ENCODE measurements at regions not wholly inside any gene's neighbourhood (a gene's known extent, or its start where the extent isn't known, plus 50 kb on each side); places are given as distances from the start of the nearest gene placed in this dataset.

DNA sequence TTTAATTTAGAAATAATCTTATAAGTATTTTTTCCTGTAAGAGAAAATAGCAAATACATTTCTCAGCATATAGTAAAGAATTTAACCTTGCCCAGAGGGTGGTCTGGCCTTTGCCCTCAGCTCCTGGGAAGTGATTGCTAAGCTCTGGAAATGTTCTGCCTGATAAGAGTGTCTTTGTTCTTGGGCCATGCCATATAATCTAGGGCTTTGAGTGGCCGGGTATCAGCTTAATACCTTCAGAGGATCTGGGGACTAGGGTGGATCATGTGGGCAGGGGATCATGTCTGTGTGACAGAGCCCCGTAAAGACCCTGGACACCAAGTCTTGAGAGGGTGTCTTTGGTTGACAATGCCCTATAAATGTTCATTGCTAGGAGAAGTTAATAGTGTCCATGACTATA, 1032.4 kb upstream of the MIR17HG start:
- Histone ChIP-seq H3K27ac (ENCODE audit: low read depth, low read length) (no peak overlapping the region), H3K36me3 (ENCODE audit: control insufficient read depth in 1 of 2, insufficient read depth in 2 of 2, low read length in 2 of 2) (no peaks in the 10 kb centered on the region), H3K14ac (ENCODE audit: low read length) (no peak overlapping the region), H2BK5ac (ENCODE audit: low read depth, low read length, poor library complexity) (no peak overlapping the region), H3K27me3 (ENCODE audit: insufficient read depth, low read length) (no peaks in the 10 kb centered on the region), H3K18ac (ENCODE audit: low read length) (no peak overlapping the region), H3K79me1 (ENCODE audit: low read length) (peaks cover 3% of the 10 kb centered on the region), H3K4me2 (ENCODE audit: low read length) (no peak overlapping the region), H3K23ac (ENCODE audit: low read length) (no peak overlapping the region), H3K9ac (ENCODE audit: low read length) (no peak overlapping the region), H2BK120ac (ENCODE audit: insufficient read depth, low read length, poor library complexity) (no peak overlapping the region), H4K8ac (ENCODE audit: low read depth, low read length) (no peak overlapping the region), H2AK5ac (ENCODE audit: low read length) (no peak overlapping the region), H3K4me1 (ENCODE audit: control insufficient read depth in 1 of 2, insufficient read depth in 2 of 2, low read length in 2 of 2) (peaks cover 0 to 3% of the 10 kb centered on the region in 2 experiments), H2AFZ (ENCODE audit: insufficient read depth, low read length, poor library complexity) (no peak overlapping the region), H2BK12ac (ENCODE audit: low read length) (no peak overlapping the region), H4K12ac (ENCODE audit: low read depth, low read length) (no peak overlapping the region), H3K4me3 (ENCODE audit: low read depth, low read length) (no peak overlapping the region), H3K4ac (ENCODE audit: low read depth, low read length) (no peak overlapping the region), H3K9me3 (ENCODE audit: insufficient read depth, low read depth, low read length) (no peaks in the 10 kb centered on the region), H4K91ac (ENCODE audit: low read depth, low read length) (no peak overlapping the region), H3K79me2 (ENCODE audit: control insufficient read depth, insufficient read depth, low read length, poor library complexity) (no peaks in the 10 kb centered on the region)
- no peak for DNase-seq
- no CpG with 5 or more reads among the region's 2 CpGs for WGBS (ENCODE audit: extremely low coverage, insufficient coverage, insufficient read length)

- H3K4ac ChIP-seq (ENCODE audit: low read depth, low read length): no peak overlapping the region
- no peak overlapping the region for H3K27ac ChIP-seq (ENCODE audit: low read depth, low read length)
- no peak for DNase-seq
- no peak overlapping the region for H3K18ac ChIP-seq (ENCODE audit: low read length)
- no peak overlapping the region for H2BK120ac ChIP-seq (ENCODE audit: insufficient read depth, low read length, poor library complexity)
- no peaks in the 10 kb centered on the region for H3K27me3 ChIP-seq (ENCODE audit: insufficient read depth, low read length)
- no CpG with 5 or more reads among the region's 4 CpGs for WGBS (ENCODE audit: extremely low coverage, insufficient coverage, insufficient read length)
- H3K9me3 ChIP-seq (ENCODE audit: insufficient read depth, low read depth, low read length): no peaks in the 10 kb centered on the region
- H3K36me3 ChIP-seq (ENCODE audit: control insufficient read depth in 1 of 2, insufficient read depth in 2 of 2, low read length in 2 of 2): no peaks in the 10 kb centered on the region
- H4K8ac ChIP-seq (ENCODE audit: low read depth, low read length): no peak overlapping the region
- H3K79me2 ChIP-seq (ENCODE audit: control insufficient read depth, insufficient read depth, low read length, poor library complexity): no peaks in the 10 kb centered on the region
- H3K9ac ChIP-seq (ENCODE audit: low read length): no peak overlapping the region
- no peaks in the 10 kb centered on the region for H3K4me1 ChIP-seq (ENCODE audit: control insufficient read depth in 1 of 2, insufficient read depth in 2 of 2, low read length in 2 of 2)
- no peak overlapping the region for H2AFZ ChIP-seq (ENCODE audit: insufficient read depth, low read length, poor library complexity)
- H2BK12ac ChIP-seq (ENCODE audit: low read length): no peak overlapping the region
- no peak overlapping the region for H3K14ac ChIP-seq (ENCODE audit: low read length)
- H3K23ac ChIP-seq (ENCODE audit: low read length): no peak overlapping the region
- H2AK5ac ChIP-seq (ENCODE audit: low read length): no peak overlapping the region
- H3K79me1 ChIP-seq (ENCODE audit: low read length): no peaks in the 10 kb centered on the region
- H3K4me2 ChIP-seq (ENCODE audit: low read length): no peak overlapping the region
- H2BK5ac ChIP-seq (ENCODE audit: low read depth, low read length, poor library complexity): no peak overlapping the region
- no peak overlapping the region for H3K4me3 ChIP-seq (ENCODE audit: low read depth, low read length)
- H4K12ac ChIP-seq (ENCODE audit: low read depth, low read length): no peak overlapping the region
- H4K91ac ChIP-seq (ENCODE audit: low read depth, low read length): no peak overlapping the region
Measured at GRCh38 chr13:90320664-90321063, 1026.8 kb upstream of the MIR17HG start.

DNA sequence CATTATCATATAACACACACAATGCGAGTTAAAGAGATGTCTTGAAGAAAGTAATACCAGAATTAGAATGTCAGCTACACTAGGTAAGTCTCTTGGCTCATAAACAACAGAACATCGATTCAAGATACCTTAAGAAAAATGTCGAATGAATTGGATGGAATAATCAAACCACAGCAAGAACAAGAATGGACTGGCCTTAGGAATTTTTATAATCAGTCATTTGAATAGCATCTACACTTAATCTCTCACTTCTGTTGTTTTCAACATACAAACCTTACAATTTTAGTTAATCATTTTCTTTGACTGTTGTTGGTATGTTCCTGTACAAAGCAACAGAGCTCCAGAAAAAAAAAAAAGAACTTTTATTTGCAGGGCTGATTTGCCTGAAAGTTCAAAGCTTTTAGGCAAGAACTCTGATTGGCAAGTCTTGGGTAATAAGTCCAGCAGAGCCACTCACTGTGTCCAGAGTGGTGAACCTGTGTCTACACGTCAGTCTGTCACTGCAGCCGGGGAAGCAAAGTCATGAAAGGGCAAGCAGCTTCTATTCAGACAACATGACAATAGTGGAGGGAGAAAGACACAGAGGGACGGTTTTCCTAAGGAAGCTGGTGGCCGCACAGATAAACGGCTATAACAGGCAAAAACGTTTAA, 1026.1 kb upstream of the MIR17HG start:
- Histone ChIP-seq H3K4ac (ENCODE audit: low read depth, low read length) (no peak overlapping the region), H2BK12ac (ENCODE audit: low read length) (no peak overlapping the region), H2AFZ (ENCODE audit: insufficient read depth, low read length, poor library complexity) (no peak overlapping the region), H3K9ac (ENCODE audit: low read length) (no peak overlapping the region), H3K14ac (ENCODE audit: low read length) (no peak overlapping the region), H3K4me3 (ENCODE audit: low read depth, low read length) (no peak overlapping the region), H3K4me1 (ENCODE audit: control insufficient read depth in 1 of 2, insufficient read depth in 2 of 2, low read length in 2 of 2) (no peaks in the 10 kb centered on the region), H2AK5ac (ENCODE audit: low read length) (no peak overlapping the region), H3K23ac (ENCODE audit: low read length) (no peak overlapping the region), H3K18ac (ENCODE audit: low read length) (no peak overlapping the region), H2BK5ac (ENCODE audit: low read depth, low read length, poor library complexity) (no peak overlapping the region), H4K91ac (ENCODE audit: low read depth, low read length) (no peak overlapping the region), H3K36me3 (ENCODE audit: control insufficient read depth in 1 of 2, insufficient read depth in 2 of 2, low read length in 2 of 2) (no peaks in the 10 kb centered on the region), H3K9me3 (ENCODE audit: insufficient read depth, low read depth, low read length) (no peaks in the 10 kb centered on the region), H3K27me3 (ENCODE audit: insufficient read depth, low read length) (no peaks in the 10 kb centered on the region), H3K27ac (ENCODE audit: low read depth, low read length) (no peak overlapping the region), H4K12ac (ENCODE audit: low read depth, low read length) (no peak overlapping the region), H3K79me2 (ENCODE audit: control insufficient read depth, insufficient read depth, low read length, poor library complexity) (no peaks in the 10 kb centered on the region), H2BK120ac (ENCODE audit: insufficient read depth, low read length, poor library complexity) (no peak overlapping the region), H3K4me2 (ENCODE audit: low read length) (no peak overlapping the region), H3K79me1 (ENCODE audit: low read length) (no peaks in the 10 kb centered on the region), H4K8ac (ENCODE audit: low read depth, low read length) (no peak overlapping the region)
- no peak for DNase-seq
- no CpG with 5 or more reads among the region's 9 CpGs for WGBS (ENCODE audit: extremely low coverage, insufficient coverage, insufficient read length)

DNA sequence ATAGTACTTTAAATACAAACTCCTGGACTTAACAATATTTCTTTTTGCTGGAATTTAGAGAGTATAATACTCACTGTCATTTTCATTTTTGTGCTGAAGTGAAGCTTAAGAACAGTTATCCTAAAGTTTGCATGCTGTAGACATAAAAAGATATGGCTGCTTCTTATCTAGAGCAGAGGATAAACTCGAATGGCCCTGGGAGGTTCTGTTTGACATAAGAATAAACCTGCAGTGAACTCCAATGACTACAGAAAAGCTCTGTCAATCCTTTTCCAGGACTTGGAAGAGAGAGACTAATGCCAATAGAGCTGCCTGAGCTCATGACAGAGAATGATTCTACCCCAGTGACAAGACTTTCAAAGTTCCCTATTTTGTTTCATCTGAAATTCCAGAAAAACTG, 1017.8 kb upstream of the MIR17HG start:
- H3K14ac ChIP-seq (ENCODE audit: low read length): no peak overlapping the region
- no peaks in the 10 kb centered on the region for H3K9me3 ChIP-seq (ENCODE audit: insufficient read depth, low read depth, low read length)
- H3K4me2 ChIP-seq (ENCODE audit: low read length): no peak overlapping the region
- H2BK12ac ChIP-seq (ENCODE audit: low read length): no peak overlapping the region
- no peak overlapping the region for H2AK5ac ChIP-seq (ENCODE audit: low read length)
- H4K91ac ChIP-seq (ENCODE audit: low read depth, low read length): no peak overlapping the region
- H3K27ac ChIP-seq (ENCODE audit: low read depth, low read length): no peak overlapping the region
- H3K36me3 ChIP-seq (ENCODE audit: control insufficient read depth in 1 of 2, insufficient read depth in 2 of 2, low read length in 2 of 2): no peaks in the 10 kb centered on the region
- no peaks in the 10 kb centered on the region for H3K27me3 ChIP-seq (ENCODE audit: insufficient read depth, low read length)
- no peak overlapping the region for H3K4me3 ChIP-seq (ENCODE audit: low read depth, low read length)
- H3K4me1 ChIP-seq (ENCODE audit: control insufficient read depth in 1 of 2, insufficient read depth in 2 of 2, low read length in 2 of 2): no peaks in the 10 kb centered on the region
- no peak overlapping the region for H3K18ac ChIP-seq (ENCODE audit: low read length)
- no peak overlapping the region for H4K8ac ChIP-seq (ENCODE audit: low read depth, low read length)
- H4K12ac ChIP-seq (ENCODE audit: low read depth, low read length): no peak overlapping the region
- H3K23ac ChIP-seq (ENCODE audit: low read length): no peak overlapping the region
- H2BK120ac ChIP-seq (ENCODE audit: insufficient read depth, low read length, poor library complexity): no peak overlapping the region
- no peak overlapping the region for H3K9ac ChIP-seq (ENCODE audit: low read length)
- H3K4ac ChIP-seq (ENCODE audit: low read depth, low read length): no peak overlapping the region
- H2BK5ac ChIP-seq (ENCODE audit: low read depth, low read length, poor library complexity): no peak overlapping the region
- no peak for DNase-seq
- no peaks in the 10 kb centered on the region for H3K79me1 ChIP-seq (ENCODE audit: low read length)
- H2AFZ ChIP-seq (ENCODE audit: insufficient read depth, low read length, poor library complexity): no peak overlapping the region
- no CpG with 5 or more reads among the region's 1 CpG for WGBS (ENCODE audit: extremely low coverage, insufficient coverage, insufficient read length)
- no peaks in the 10 kb centered on the region for H3K79me2 ChIP-seq (ENCODE audit: control insufficient read depth, insufficient read depth, low read length, poor library complexity)

Data from trophoblast cell (in vitro differentiated cells and primary cell).